B cell (primary cell): ENCODE measurements at regions not wholly inside any gene's neighbourhood (a gene's known extent, or its start where the extent isn't known, plus 50 kb on each side); places are given as distances from the start of the nearest gene placed in this dataset.
A peak's percentile ranks its signal among the peaks of the same experiment; 100 is the strongest.

Experiments
- ATAC-seq: fragments of 200-7000 bp; cut with Tn5 transposase; one replicate; pipeline ENCODE4 v1.10.0; 2021; ENCODE audit warnings: low read depth, mild to moderate bottlenecking, moderate number of reproducible peaks, moderate library complexity
- CTCF ChIA-PET: fragments of 350-600 bp; sonication (Branson Sonifier 250); formaldehyde crosslinking; loops from one replicate; lab custom pipeline; 2021; ENCODE audit warnings: antibody characterized with exemption, inconsistent platforms; lab: Charles Lee
- POLR2A ChIA-PET: fragments of 350-600 bp; sonication (Branson Sonifier 250); formaldehyde crosslinking; loops from one replicate; lab custom pipeline; 2021; ENCODE audit warnings: antibody characterized with exemption; lab: Charles Lee
- DNase-seq: peaks from one replicate; pipeline ENCODE4 v3.0.0; 2013
- H2AFZ ChIP-seq: 2 replicates; pipeline ENCODE4 v1.6.1; 2012; ENCODE audit warnings: mild to moderate bottlenecking, low read depth, low read length; ENCODE audit not compliant: insufficient read depth, poor library complexity, severe bottlenecking
- H3K27ac ChIP-seq, 2 donors: 1 replicate in 1 of 2; 2 replicates in 1 of 2; pipeline ENCODE4 v1.5.1; 2012 to 2013; ENCODE audit warnings: low read length in 2 of 2, mild to moderate bottlenecking in 2 of 2, moderate library complexity in 1 of 2
- H3K27me3 ChIP-seq, 4 experiments: fragments of 200-600 bp in 1 of 4; sonication (generic) in 1 of 4; replicated peaks in 1 of 4; 1 replicate in 2 of 4; 2 replicates in 2 of 4; pipeline versions ENCODE4 v1.6.1 to v1.7.0; 2013 to 2016; ENCODE audit warnings: low read length in 3 of 4, mild to moderate bottlenecking in 2 of 4, mixed read lengths in 1 of 4, moderate library complexity in 1 of 4; ENCODE audit not compliant: insufficient read depth in 4 of 4, control insufficient read depth in 3 of 4; ENCODE audit errors: control extremely low read depth in 1 of 4
- H3K36me3 ChIP-seq, 2 experiments: replicated peaks in 1 of 2; 1 replicate in 1 of 2; 2 replicates in 1 of 2; pipeline versions ENCODE4 v1.6.1 to v1.7.1; 2013; ENCODE audit warnings: low read length in 1 of 2; ENCODE audit not compliant: insufficient read depth in 2 of 2, control insufficient read depth in 1 of 2; ENCODE audit errors: control extremely low read depth in 1 of 2, extremely low read depth in 1 of 2
- H3K4me1 ChIP-seq, 2 donors: fragments of 200-600 bp in 1 of 2; sonication (generic) in 1 of 2; 1 replicate in 1 of 2; 2 replicates in 1 of 2; pipeline versions ENCODE4 v1.5.1 to v1.6.1; 2013 to 2017; ENCODE audit warnings: low read length in 2 of 2; ENCODE audit not compliant: control insufficient read depth in 2 of 2, insufficient read depth in 2 of 2
- H3K4me2 ChIP-seq: replicated peaks from 2 replicates; pipeline ENCODE3; 2012; ENCODE audit warnings: mild to moderate bottlenecking, low read depth, low read length; ENCODE audit not compliant: poor library complexity, severe bottlenecking
- H3K4me3 ChIP-seq, 5 experiments: fragments of 200-600 bp in 1 of 5; sonication (generic) in 1 of 5; 1 replicate in 3 of 5; 2 replicates in 2 of 5; pipeline versions ENCODE4 v1.5.1 to v1.7.0; 2011 to 2016; ENCODE audit warnings: low read length in 4 of 5, mild to moderate bottlenecking in 4 of 5, low read depth in 2 of 5, control low read depth in 1 of 5, moderate library complexity in 1 of 5; ENCODE audit not compliant: insufficient read depth in 1 of 5; ENCODE audit errors: control extremely low read depth in 1 of 5, extremely low read depth in 1 of 5
- H3K79me2 ChIP-seq: fragments of 200-600 bp; sonication (generic); one replicate; pipeline ENCODE4 v1.6.0; 2016; ENCODE audit warnings: low read length; ENCODE audit not compliant: control insufficient read depth, insufficient read depth
- H3K9ac ChIP-seq: fragments of 200-600 bp; sonication (generic); 2 replicates; pipeline ENCODE4 v1.6.1; 2017; ENCODE audit warnings: mild to moderate bottlenecking, low read length, moderate library complexity
- H3K9me3 ChIP-seq, 3 donors: one replicate each; pipeline versions ENCODE4 v1.6.1 to v1.7.1; 2013; ENCODE audit warnings: low read length in 2 of 3; ENCODE audit not compliant: control insufficient read depth in 2 of 3, insufficient read depth in 1 of 3; ENCODE audit errors: control extremely low read depth in 1 of 3
- H4K20me1 ChIP-seq: 2 replicates; pipeline ENCODE4 v1.6.0; 2012; ENCODE audit warnings: mild to moderate bottlenecking, low read length; ENCODE audit not compliant: insufficient read depth, control insufficient read depth, poor library complexity, severe bottlenecking
- H3K27ac Mint-ChIP-seq: one replicate; pipeline ENCODE4 v1.8.0; 2021; ENCODE audit warnings: mixed read lengths
- H3K27me3 Mint-ChIP-seq: one replicate; pipeline ENCODE4 v1.8.0; 2021; ENCODE audit warnings: mixed read lengths
- H3K4me1 Mint-ChIP-seq: one replicate; pipeline ENCODE4 v1.8.0; 2021; ENCODE audit warnings: mixed read lengths
- H3K4me3 Mint-ChIP-seq: one replicate; pipeline ENCODE4 v1.8.0; 2021; ENCODE audit warnings: mixed read lengths
- H3K9me3 Mint-ChIP-seq: one replicate; pipeline ENCODE4 v1.8.0; 2022; ENCODE audit warnings: mixed read lengths; ENCODE audit not compliant: insufficient read depth
- EZH2 ChIP-seq: IDR thresholded peaks from 2 replicates; pipeline ENCODE4 v1.6.1; 2012; ENCODE audit warnings: borderline replicate concordance, low read depth, mild to moderate bottlenecking, moderate library complexity, low read length; ENCODE audit not compliant: insufficient read depth, poor library complexity, severe bottlenecking
- WGBS: methylation state at CpG from one replicate; pipeline ENCODE4 v1.1.5; 2013; ENCODE audit warnings: missing lambda C conversion rate; ENCODE audit not compliant: insufficient coverage; 5-methylcytosine and 5-hydroxymethylcytosine counted together
- intact Hi-C: fragments of 100-400 bp; cut with micrococcal nuclease; formaldehyde crosslinking; loops from one replicate; pipeline ENCODE4 v1.10.0; 2022
- TF ChIP-seq, protein P1 (sequence below): fragments of 200-600 bp; IDR thresholded peaks from one replicate; pipeline ENCODE4 v1.8.0; 2022; ENCODE audit warnings: antibody characterized with exemption, mild to moderate bottlenecking

DNA sequence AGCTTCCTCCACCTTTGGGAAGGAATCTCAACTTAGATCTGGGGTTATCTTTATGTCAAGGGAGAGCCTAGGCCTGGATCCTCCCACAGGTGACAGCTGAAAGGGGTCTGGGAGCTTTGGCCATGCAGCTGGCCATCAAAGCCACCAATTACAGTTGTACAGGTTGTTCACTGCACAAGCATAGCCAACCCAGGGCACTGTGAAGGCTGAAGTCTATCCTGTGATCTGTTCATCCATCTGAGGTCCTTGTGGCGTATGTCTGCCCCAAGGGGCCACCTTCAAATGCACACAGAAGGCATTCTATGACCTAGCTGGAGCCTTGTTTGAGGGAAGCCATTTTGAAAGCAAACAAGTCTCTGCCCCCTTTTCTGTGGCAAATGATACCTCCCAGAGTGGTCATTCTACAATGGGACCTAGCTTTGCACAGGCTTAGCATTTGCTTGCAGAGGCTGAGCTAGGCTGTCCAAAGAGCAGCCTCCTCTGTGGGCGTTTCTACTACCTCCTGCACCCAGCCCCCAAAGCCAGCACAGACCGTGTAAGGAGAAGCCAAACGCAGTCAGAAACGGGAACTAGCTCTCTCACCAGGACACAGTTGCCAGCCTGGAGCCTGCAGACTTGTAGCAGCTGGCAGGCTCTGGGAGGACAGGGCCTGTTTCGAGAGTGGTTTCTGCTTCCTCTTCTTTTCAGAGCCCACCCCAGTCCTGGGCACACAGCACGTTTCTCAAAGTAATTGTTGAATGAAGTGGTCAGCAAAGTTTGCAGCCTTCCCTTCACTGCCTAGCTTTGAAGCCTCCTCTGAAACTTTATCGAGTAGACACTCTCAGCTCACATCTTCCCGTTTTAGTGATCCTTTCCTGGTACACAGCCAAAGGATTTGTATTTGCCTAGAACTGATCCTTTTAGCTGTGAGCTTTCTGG lies 157.3 kb upstream of the SMAD3 start:
- Mint-ChIP-seq H3K4me1 (peaks cover 38% of the 10 kb centered on the region), H3K4me3 (no peak overlapping the region), H3K27ac (peak overlapping the region; percentile 73), H3K9me3 (no peaks in the 10 kb centered on the region), H3K27me3 (peaks cover 12% of the 10 kb centered on the region)
- H3K4me3 ChIP-seq = peak overlapping the region in 1 of 5 experiments; percentile 3
- H3K9ac ChIP-seq = no peak overlapping the region
- ATAC-seq = peak; percentile 67
- CTCF ChIA-PET = interaction anchor here (0.6 to 1.5 kb wide), 5 partner anchors 23 to 1589 kb away, joined by 3 to 4 read pairs (median 3); no protein-coding TSS in a partner anchor
- TF ChIP-seq EZH2 = no peak
- H3K36me3 ChIP-seq = no peaks in the 10 kb centered on the region
- peaks cover 22 to 23% of the 10 kb centered on the region in 2 donors for H3K4me1 ChIP-seq
- 12% methylated on average over 7 of the region's 9 CpGs for WGBS
- no peaks in the 10 kb centered on the region for H3K27me3 ChIP-seq
- POLR2A ChIA-PET = no interaction called here
- intact Hi-C loops = no loop called here
- no peaks in the 10 kb centered on the region for H3K79me2 ChIP-seq
- DNase-seq = peak; percentile 71
- H3K9me3 ChIP-seq = peaks cover 0 to 4% (median 0%) of the 10 kb centered on the region in 3 donors
- H4K20me1 ChIP-seq = no peaks in the 10 kb centered on the region
- peak overlapping the region; percentile 44 for H2AFZ ChIP-seq
- peak overlapping the region in 1 of 2 donors; percentile 32 for H3K27ac ChIP-seq
- peak overlapping the region; percentile 53 for H3K4me2 ChIP-seq

DNA sequence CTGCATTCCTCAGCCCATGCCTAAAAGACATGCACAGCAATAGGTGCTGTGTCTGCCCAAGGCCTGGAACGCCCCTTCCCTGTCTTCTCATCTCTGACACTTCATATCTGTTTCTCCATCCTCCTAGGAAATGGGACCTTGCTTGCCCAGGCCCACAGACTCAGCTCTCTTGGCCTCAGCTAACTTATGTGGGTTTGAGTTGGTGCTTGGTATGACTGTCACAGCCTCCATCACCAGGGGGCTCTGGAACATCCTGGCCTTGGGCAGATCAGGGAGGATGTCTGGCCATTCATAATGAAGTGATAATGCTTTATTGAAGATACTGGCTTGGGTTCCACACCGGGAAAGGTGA lies 156.7 kb upstream of the SMAD3 start:
- Histone ChIP-seq H3K9me3 (peaks cover 0 to 4% (median 0%) of the 10 kb centered on the region in 3 donors), H4K20me1 (no peaks in the 10 kb centered on the region), H3K27me3 (no peaks in the 10 kb centered on the region), H3K4me2 (no peak overlapping the region), H3K27ac (peak overlapping the region in 1 of 2 donors; percentile 32), H2AFZ (no peak overlapping the region), H3K4me3 (no peak overlapping the region), H3K4me1 (peaks cover 22 to 23% of the 10 kb centered on the region in 2 donors), H3K79me2 (no peaks in the 10 kb centered on the region), H3K9ac (no peak overlapping the region), H3K36me3 (no peaks in the 10 kb centered on the region)
- Mint-ChIP-seq H3K27me3 (peaks cover 11% of the 10 kb centered on the region), H3K27ac (no peak overlapping the region), H3K4me3 (no peak overlapping the region), H3K9me3 (no peaks in the 10 kb centered on the region), H3K4me1 (peaks cover 37% of the 10 kb centered on the region)
- TF ChIP-seq, protein P1, sequence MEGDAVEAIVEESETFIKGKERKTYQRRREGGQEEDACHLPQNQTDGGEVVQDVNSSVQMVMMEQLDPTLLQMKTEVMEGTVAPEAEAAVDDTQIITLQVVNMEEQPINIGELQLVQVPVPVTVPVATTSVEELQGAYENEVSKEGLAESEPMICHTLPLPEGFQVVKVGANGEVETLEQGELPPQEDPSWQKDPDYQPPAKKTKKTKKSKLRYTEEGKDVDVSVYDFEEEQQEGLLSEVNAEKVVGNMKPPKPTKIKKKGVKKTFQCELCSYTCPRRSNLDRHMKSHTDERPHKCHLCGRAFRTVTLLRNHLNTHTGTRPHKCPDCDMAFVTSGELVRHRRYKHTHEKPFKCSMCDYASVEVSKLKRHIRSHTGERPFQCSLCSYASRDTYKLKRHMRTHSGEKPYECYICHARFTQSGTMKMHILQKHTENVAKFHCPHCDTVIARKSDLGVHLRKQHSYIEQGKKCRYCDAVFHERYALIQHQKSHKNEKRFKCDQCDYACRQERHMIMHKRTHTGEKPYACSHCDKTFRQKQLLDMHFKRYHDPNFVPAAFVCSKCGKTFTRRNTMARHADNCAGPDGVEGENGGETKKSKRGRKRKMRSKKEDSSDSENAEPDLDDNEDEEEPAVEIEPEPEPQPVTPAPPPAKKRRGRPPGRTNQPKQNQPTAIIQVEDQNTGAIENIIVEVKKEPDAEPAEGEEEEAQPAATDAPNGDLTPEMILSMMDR = no peak
- TF ChIP-seq EZH2 = no peak
- 30% methylated on average over 2 of the region's 2 CpGs for WGBS
- DNase-seq = no peak
- POLR2A ChIA-PET = no interaction called here
- no peak for ATAC-seq
- intact Hi-C loops = no loop called here
- CTCF ChIA-PET = interaction anchor here (0.7 to 1.5 kb wide), 3 partner anchors 38 to 395 kb away, joined by 3 to 4 read pairs (median 3); no protein-coding TSS in a partner anchor
